ENCODE measurements at regions not wholly inside any gene's neighbourhood (a gene's known extent, or its start where the extent isn't known, plus 50 kb on each side); places are given as distances from the start of the nearest gene placed in this dataset.

- TF ChIP-seq CTCF (conservative IDR thresholded peaks at IDR 0.05 in 1 of 2, IDR thresholded peaks at IDR 0.05 in 1 of 2; ENCODE audit: low read depth in 1 of 2, low read length in 2 of 2) (no peak), EZH2 (IDR thresholded peaks at IDR 0.05; ENCODE audit: low read length, missing control alignments) (no peak)
These were observed 86.9 kb upstream of the CRY1 start for GRCh38 chr12:107180272-107180671.

Data from fibroblast of lung (primary cell).